KMS-11 (cell line): ENCODE measurements at regions not wholly inside any gene's neighbourhood (a gene's known extent, or its start where the extent isn't known, plus 50 kb on each side); places are given as distances from the start of the nearest gene placed in this dataset.

Source experiments
- H2AFZ ChIP-seq: fragments of 200-600 bp; sonication (generic); 2 replicates; pipeline ENCODE4 v1.6.1; 2016; ENCODE audit warnings: antibody characterized with exemption, mixed run types, low read depth
- H3K27ac ChIP-seq: fragments of 200-600 bp; sonication (generic); 2 replicates; pipeline ENCODE4 v1.6.1; 2016; ENCODE audit warnings: mild to moderate bottlenecking, mixed run types
- H3K27me3 ChIP-seq: fragments of 200-600 bp; sonication (generic); 2 replicates; pipeline ENCODE4 v1.6.1; 2017; ENCODE audit warnings: mild to moderate bottlenecking, low read depth, mixed run types, moderate library complexity; ENCODE audit not compliant: insufficient read depth
- H3K36me3 ChIP-seq: fragments of 200-600 bp; sonication (generic); 2 replicates; pipeline ENCODE4 v1.6.1; 2017; ENCODE audit warnings: mild to moderate bottlenecking, mixed run types; ENCODE audit not compliant: insufficient read depth
- H3K4me1 ChIP-seq: fragments of 200-600 bp; sonication (generic); 2 replicates; pipeline ENCODE4 v1.6.1; 2016; ENCODE audit warnings: mild to moderate bottlenecking, low read depth, mixed run types; ENCODE audit not compliant: poor library complexity, severe bottlenecking
- H3K4me2 ChIP-seq: fragments of 200-600 bp; sonication (generic); 2 replicates; pipeline ENCODE4 v1.7.0; 2016; ENCODE audit warnings: mild to moderate bottlenecking, mixed run types
- H3K4me3 ChIP-seq: fragments of 200-600 bp; sonication (generic); IDR thresholded peaks from 2 replicates; pipeline ENCODE4 v1.6.1; 2017; ENCODE audit warnings: low read depth, low read length, mixed read lengths; ENCODE audit not compliant: insufficient read depth
- H3K79me2 ChIP-seq: fragments of 200-600 bp; sonication (generic); 2 replicates; pipeline ENCODE4 v1.6.1; 2016; ENCODE audit warnings: low read depth, mixed run types; ENCODE audit not compliant: insufficient read depth
- H3K9ac ChIP-seq: fragments of 200-600 bp; sonication (generic); 2 replicates; pipeline ENCODE4 v1.6.1; 2016; ENCODE audit warnings: mild to moderate bottlenecking, mixed run types
- H4K20me1 ChIP-seq: fragments of 200-600 bp; sonication (generic); 2 replicates; pipeline ENCODE4 v1.6.1; 2016; ENCODE audit warnings: mild to moderate bottlenecking, mixed run types; ENCODE audit not compliant: insufficient read depth
- CTCF ChIP-seq: fragments of 200-600 bp; sonication (generic); conservative IDR thresholded peaks from 2 replicates; pipeline ENCODE4 v1.6.1; 2017; ENCODE audit warnings: low read depth, mild to moderate bottlenecking, antibody characterized with exemption, low read length, moderate library complexity, mixed read lengths

- no peaks in the 10 kb centered on the region for H3K36me3 ChIP-seq
- no peak overlapping the region for H3K9ac ChIP-seq
- no peak overlapping the region for H3K27ac ChIP-seq
- no peak overlapping the region for H2AFZ ChIP-seq
- no peak overlapping the region for H3K4me2 ChIP-seq
- no peaks in the 10 kb centered on the region for H3K79me2 ChIP-seq
- no peak for TF ChIP-seq CTCF
- no peaks in the 10 kb centered on the region for H3K4me1 ChIP-seq
- H4K20me1 ChIP-seq: no peaks in the 10 kb centered on the region
- H3K27me3 ChIP-seq: no peaks in the 10 kb centered on the region
- H3K4me3 ChIP-seq: no peak overlapping the region
These were observed 386.2 kb downstream of the SOX11 start for GRCh38 chr2:6078414-6078813.

GRCh38 chr2:6079405-6079804, 387.2 kb downstream of the SOX11 start:
- Histone ChIP-seq H4K20me1 (no peaks in the 10 kb centered on the region), H3K9ac (no peak overlapping the region), H3K36me3 (no peaks in the 10 kb centered on the region), H2AFZ (no peak overlapping the region), H3K4me1 (no peaks in the 10 kb centered on the region), H3K79me2 (no peaks in the 10 kb centered on the region), H3K27ac (no peak overlapping the region), H3K27me3 (no peaks in the 10 kb centered on the region), H3K4me2 (no peak overlapping the region), H3K4me3 (no peak overlapping the region)
- TF ChIP-seq CTCF: no peak

- no peak overlapping the region for H3K27ac ChIP-seq
- no peak overlapping the region for H3K9ac ChIP-seq
- no peaks in the 10 kb centered on the region for H4K20me1 ChIP-seq
- no peaks in the 10 kb centered on the region for H3K79me2 ChIP-seq
- no peaks in the 10 kb centered on the region for H3K4me1 ChIP-seq
- TF ChIP-seq CTCF: no peak
- no peak overlapping the region for H3K4me3 ChIP-seq
- no peak overlapping the region for H3K4me2 ChIP-seq
- H2AFZ ChIP-seq: no peak overlapping the region
- H3K36me3 ChIP-seq: no peaks in the 10 kb centered on the region
- H3K27me3 ChIP-seq: no peaks in the 10 kb centered on the region
These were observed 389.0 kb downstream of the SOX11 start for GRCh38 chr2:6080932-6081753.

- H3K79me2 ChIP-seq: no peaks in the 10 kb centered on the region
- no peak overlapping the region for H3K9ac ChIP-seq
- no peaks in the 10 kb centered on the region for H3K4me1 ChIP-seq
- no peak overlapping the region for H2AFZ ChIP-seq
- H3K36me3 ChIP-seq: no peaks in the 10 kb centered on the region
- no peak for TF ChIP-seq CTCF
- H3K27me3 ChIP-seq: no peaks in the 10 kb centered on the region
- no peak overlapping the region for H3K27ac ChIP-seq
- H3K4me2 ChIP-seq: no peak overlapping the region
- no peaks in the 10 kb centered on the region for H4K20me1 ChIP-seq
- no peak overlapping the region for H3K4me3 ChIP-seq
These were observed 389.9 kb downstream of the SOX11 start for GRCh38 chr2:6081955-6082624.
